ENCODE measurements at regions not wholly inside any gene's neighbourhood (a gene's known extent, or its start where the extent isn't known, plus 50 kb on each side); places are given as distances from the start of the nearest gene placed in this dataset.
A peak's percentile ranks its signal among the peaks of the same experiment; 100 is the strongest.

- Histone ChIP-seq H3K4me3 (no peak overlapping the region), H3K4me1 (replicated peaks; ENCODE audit: insufficient read depth) (peaks cover 15% of the 10 kb centered on the region), H3K36me3 (ENCODE audit: low read depth) (no peaks in the 10 kb centered on the region), H2AFZ (no peak overlapping the region), H3K79me2 (ENCODE audit: low read depth) (no peaks in the 10 kb centered on the region), H3F3A (ENCODE audit: insufficient read depth, low read depth) (peaks cover 6% of the 10 kb centered on the region; the same call in 1 of the 2 replicates), H3K9me2 (ENCODE audit: insufficient read depth) (no peaks in the 10 kb centered on the region), H3K27me3 (ENCODE audit: insufficient read depth, low read depth) (no peaks in the 10 kb centered on the region), H3K4me2 (no peak overlapping the region), H3K9me3 (ENCODE audit: insufficient read depth, low read depth) (no peaks in the 10 kb centered on the region), H4K20me1 (ENCODE audit: insufficient read depth) (no peaks in the 10 kb centered on the region), H3K27ac (no peak overlapping the region)
- ChIA-PET CTCF (no interaction called here), POLR2A (ENCODE audit: unreplicated experiment) (no interaction called here)
- no TSS peak for BruUV-seq (replicated peaks)
- TF ChIP-seq EZH2 (IDR thresholded peaks at IDR 0.05; ENCODE audit: low read depth) (no peak), CTCF (conservative IDR thresholded peaks at IDR 0.05) (no peak)
- intact Hi-C loops (cut with micrococcal nuclease; ENCODE audit: unreplicated experiment), result no loop called here
- DNase-seq, result no peak
These were observed 185.7 kb downstream of the ESM1 start for GRCh38 chr5:54799645-54800044.

GRCh38 chr5:54795777-54796176 lies 189.6 kb downstream of the ESM1 start:
- peak overlapping the region; percentile 34 for H3K4me2 ChIP-seq
- H3K4me3 ChIP-seq, result no peak overlapping the region
- H3K4me1 ChIP-seq (replicated peaks; ENCODE audit: insufficient read depth), result peaks cover 18% of the 10 kb centered on the region
- no peak for TF ChIP-seq CTCF (conservative IDR thresholded peaks at IDR 0.05)
- no peak for TF ChIP-seq EZH2 (IDR thresholded peaks at IDR 0.05; ENCODE audit: low read depth)
- no peaks in the 10 kb centered on the region for H4K20me1 ChIP-seq (ENCODE audit: insufficient read depth)
- intact Hi-C loops (cut with micrococcal nuclease; ENCODE audit: unreplicated experiment), result no loop called here
- ChIA-PET CTCF (no interaction called here), POLR2A (ENCODE audit: unreplicated experiment) (no interaction called here)
- BruUV-seq (replicated peaks), result no TSS peak
- no peaks in the 10 kb centered on the region for H3K79me2 ChIP-seq (ENCODE audit: low read depth)
- no peaks in the 10 kb centered on the region for H3K9me2 ChIP-seq (ENCODE audit: insufficient read depth)
- H3K27me3 ChIP-seq (ENCODE audit: insufficient read depth, low read depth), result no peaks in the 10 kb centered on the region
- no peaks in the 10 kb centered on the region for H3K36me3 ChIP-seq (ENCODE audit: low read depth)
- H3K9me3 ChIP-seq (ENCODE audit: insufficient read depth, low read depth), result no peaks in the 10 kb centered on the region
- H2AFZ ChIP-seq, result no peak overlapping the region
- peak overlapping the region; percentile 32; the same call in 1 of the 2 replicates for H3K27ac ChIP-seq
- peaks cover 7% of the 10 kb centered on the region; the same call in 1 of the 2 replicates for H3F3A ChIP-seq (ENCODE audit: insufficient read depth, low read depth)
- DNase-seq, result no peak

- CTCF ChIA-PET, result no interaction called here
- peaks cover 18% of the 10 kb centered on the region for H3K4me1 ChIP-seq (replicated peaks; ENCODE audit: insufficient read depth)
- H3K36me3 ChIP-seq (ENCODE audit: low read depth), result no peaks in the 10 kb centered on the region
- no peaks in the 10 kb centered on the region for H3K9me2 ChIP-seq (ENCODE audit: insufficient read depth)
- no peaks in the 10 kb centered on the region for H3K9me3 ChIP-seq (ENCODE audit: insufficient read depth, low read depth)
- TF ChIP-seq EZH2 (IDR thresholded peaks at IDR 0.05; ENCODE audit: low read depth) (no peak), CTCF (conservative IDR thresholded peaks at IDR 0.05) (no peak)
- intact Hi-C loops (cut with micrococcal nuclease; ENCODE audit: unreplicated experiment), result no loop called here
- H3F3A ChIP-seq (ENCODE audit: insufficient read depth, low read depth), result peaks cover 7% of the 10 kb centered on the region; the same call in 1 of the 2 replicates
- H3K4me2 ChIP-seq, result peak overlapping the region; percentile 34
- no peaks in the 10 kb centered on the region for H4K20me1 ChIP-seq (ENCODE audit: insufficient read depth)
- peak in 1 of 2 experiments; percentile 57 for DNase-seq
- H2AFZ ChIP-seq, result no peak overlapping the region
- peak overlapping the region; percentile 32; the same call in 1 of the 2 replicates for H3K27ac ChIP-seq
- no peaks in the 10 kb centered on the region for H3K79me2 ChIP-seq (ENCODE audit: low read depth)
- H3K4me3 ChIP-seq, result no peak overlapping the region
- BruUV-seq (replicated peaks), result no TSS peak
- POLR2A ChIA-PET (ENCODE audit: unreplicated experiment), result no interaction called here
- H3K27me3 ChIP-seq (ENCODE audit: insufficient read depth, low read depth), result no peaks in the 10 kb centered on the region
These were observed 190.1 kb downstream of the ESM1 start for GRCh38 chr5:54795284-54795683.

All from PC-9 (cell line).